ENCODE measurements at regions not wholly inside any gene's neighbourhood (a gene's known extent, or its start where the extent isn't known, plus 50 kb on each side); places are given as distances from the start of the nearest gene placed in this dataset.

DNA sequence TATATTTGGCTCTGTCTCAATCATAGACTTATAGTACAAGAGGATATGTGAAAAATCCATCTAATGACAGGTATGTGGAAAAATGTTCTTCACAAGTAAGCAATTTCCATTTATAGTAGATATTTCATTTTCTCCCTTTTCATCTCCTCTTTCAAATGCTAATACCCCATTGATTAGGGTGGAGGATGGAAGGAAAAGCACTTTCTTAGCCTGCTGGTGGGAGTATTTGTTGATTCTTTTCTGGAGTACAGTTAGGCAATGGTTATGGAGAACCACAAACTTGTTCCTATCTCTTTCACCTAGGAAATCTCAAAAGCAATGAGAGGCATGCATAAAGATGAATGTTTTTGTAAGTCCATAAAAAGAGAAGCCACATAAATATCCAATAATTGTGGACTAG, 108.0 kb upstream of the CREB5 start:
- TF ChIP-seq, protein P1, sequence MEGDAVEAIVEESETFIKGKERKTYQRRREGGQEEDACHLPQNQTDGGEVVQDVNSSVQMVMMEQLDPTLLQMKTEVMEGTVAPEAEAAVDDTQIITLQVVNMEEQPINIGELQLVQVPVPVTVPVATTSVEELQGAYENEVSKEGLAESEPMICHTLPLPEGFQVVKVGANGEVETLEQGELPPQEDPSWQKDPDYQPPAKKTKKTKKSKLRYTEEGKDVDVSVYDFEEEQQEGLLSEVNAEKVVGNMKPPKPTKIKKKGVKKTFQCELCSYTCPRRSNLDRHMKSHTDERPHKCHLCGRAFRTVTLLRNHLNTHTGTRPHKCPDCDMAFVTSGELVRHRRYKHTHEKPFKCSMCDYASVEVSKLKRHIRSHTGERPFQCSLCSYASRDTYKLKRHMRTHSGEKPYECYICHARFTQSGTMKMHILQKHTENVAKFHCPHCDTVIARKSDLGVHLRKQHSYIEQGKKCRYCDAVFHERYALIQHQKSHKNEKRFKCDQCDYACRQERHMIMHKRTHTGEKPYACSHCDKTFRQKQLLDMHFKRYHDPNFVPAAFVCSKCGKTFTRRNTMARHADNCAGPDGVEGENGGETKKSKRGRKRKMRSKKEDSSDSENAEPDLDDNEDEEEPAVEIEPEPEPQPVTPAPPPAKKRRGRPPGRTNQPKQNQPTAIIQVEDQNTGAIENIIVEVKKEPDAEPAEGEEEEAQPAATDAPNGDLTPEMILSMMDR (IDR thresholded peaks at IDR 0.05 in 4 of 5, conservative IDR thresholded peaks at IDR 0.05 in 1 of 5), result no peak
- TF ChIP-seq POLR2A (IDR thresholded peaks at IDR 0.05), result no peak
